Testis (tissue), 2 donors: ENCODE measurements at regions not wholly inside any gene's neighbourhood (a gene's known extent, or its start where the extent isn't known, plus 50 kb on each side); places are given as distances from the start of the nearest gene placed in this dataset.

ENCODE experiments used
- DNase-seq: peaks from one replicate; pipeline ENCODE4 v3.0.0-alpha.2; 2019
- H3K27ac ChIP-seq, 2 donors: fragments of 200-600 bp; sonication (generic); one replicate each; pipeline ENCODE4 v1.5.1; 2019
- H3K27me3 ChIP-seq: fragments of 200-600 bp; sonication (generic); one replicate; pipeline ENCODE4 v1.5.1; 2019
- H3K36me3 ChIP-seq: fragments of 200-600 bp; sonication (generic); one replicate; pipeline ENCODE4 v1.5.1; 2017; ENCODE audit warnings: low read depth; ENCODE audit errors: missing control alignments
- H3K4me1 ChIP-seq: fragments of 200-600 bp; sonication (generic); one replicate; pipeline ENCODE4 v1.5.1; 2019
- H3K4me3 ChIP-seq, 2 donors: fragments of 200-600 bp; sonication (generic); one replicate each; pipeline ENCODE4 v1.5.1; 2017 to 2019
- H3K9me3 ChIP-seq: fragments of 200-600 bp; sonication (generic); one replicate; pipeline ENCODE4 v1.5.1; 2017
- CTCF ChIP-seq, 3 experiments: fragments of 450-650 bp in 2 of 3; fragments of 200-600 bp in 1 of 3; sonication (generic) in 1 of 3; IDR thresholded peaks; one replicate each; pipeline ENCODE4 v1.5.1; 2016 to 2019; ENCODE audit warnings: antibody characterized with exemption in 3 of 3, mild to moderate bottlenecking in 2 of 3, moderate library complexity in 1 of 3
- POLR2A ChIP-seq: fragments of 450-650 bp; IDR thresholded peaks from one replicate; pipeline ENCODE4 v1.6.1; 2017; ENCODE audit warnings: antibody characterized with exemption, mild to moderate bottlenecking, moderate library complexity
- WGBS, 2 donors: methylation state at CpG; one replicate each; pipeline ENCODE4 v1.1.5; 2018; 5-methylcytosine and 5-hydroxymethylcytosine counted together
- intact Hi-C: fragments of 100-400 bp; cut with DNase I; formaldehyde crosslinking; loops from one replicate; pipeline ENCODE4 v1.15.1; 2023; ENCODE audit warnings: low total_unique reads

DNA sequence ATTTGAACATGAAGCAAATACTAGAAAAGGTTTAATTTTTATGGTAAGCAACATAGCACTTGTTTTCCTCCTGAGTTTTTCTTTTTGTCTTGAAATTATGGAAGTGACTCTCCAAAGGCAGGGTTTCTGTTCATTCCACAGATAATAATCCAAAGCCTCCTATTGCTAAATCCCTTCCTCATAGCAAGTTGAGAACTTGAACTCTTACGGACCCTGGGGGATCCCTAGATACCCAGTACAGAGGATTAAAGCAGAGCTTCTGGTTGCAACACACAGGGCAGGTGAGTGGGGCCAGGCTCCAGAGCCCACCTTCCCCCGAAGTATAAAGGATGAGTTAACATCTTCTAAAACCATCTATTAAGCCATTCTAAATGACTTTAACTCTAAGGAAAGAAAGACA, 294.1 kb downstream of the RMST start:
- Histone ChIP-seq H3K27ac (peak overlapping the region; percentile 68 to 70), H3K4me1 (no peaks in the 10 kb centered on the region), H3K27me3 (no peaks in the 10 kb centered on the region), H3K36me3 (no peaks in the 10 kb centered on the region), H3K9me3 (no peaks in the 10 kb centered on the region), H3K4me3 (no peak overlapping the region)
- 89 to 90% methylated on average over 2 of the region's 2 CpGs for WGBS, 2 donors
- TF ChIP-seq POLR2A (no peak), CTCF (IDR thresholded peaks at IDR 0.05) (no peak)
- intact Hi-C loops: no loop called here
- DNase-seq: no peak

- Histone ChIP-seq H3K36me3 (no peaks in the 10 kb centered on the region), H3K4me3 (no peak overlapping the region), H3K4me1 (no peaks in the 10 kb centered on the region), H3K27me3 (no peaks in the 10 kb centered on the region), H3K9me3 (no peaks in the 10 kb centered on the region), H3K27ac (peak overlapping the region; percentile 68 to 70)
- no peak for TF ChIP-seq POLR2A
- no peak for TF ChIP-seq CTCF (IDR thresholded peaks at IDR 0.05)
- no peak for DNase-seq
- 39 to 60% methylated on average over 6 of the region's 6 CpGs for WGBS, 2 donors
- intact Hi-C loops: no loop called here
These were observed 295.0 kb downstream of the RMST start for GRCh38 chr12:97757481-97758193.

GRCh38 chr12:97758194-97758501, 295.5 kb downstream of the RMST start:
- intact Hi-C loops: no loop called here
- WGBS, 2 donors: 58 to 69% methylated on average over 1 of the region's 1 CpG

DNA sequence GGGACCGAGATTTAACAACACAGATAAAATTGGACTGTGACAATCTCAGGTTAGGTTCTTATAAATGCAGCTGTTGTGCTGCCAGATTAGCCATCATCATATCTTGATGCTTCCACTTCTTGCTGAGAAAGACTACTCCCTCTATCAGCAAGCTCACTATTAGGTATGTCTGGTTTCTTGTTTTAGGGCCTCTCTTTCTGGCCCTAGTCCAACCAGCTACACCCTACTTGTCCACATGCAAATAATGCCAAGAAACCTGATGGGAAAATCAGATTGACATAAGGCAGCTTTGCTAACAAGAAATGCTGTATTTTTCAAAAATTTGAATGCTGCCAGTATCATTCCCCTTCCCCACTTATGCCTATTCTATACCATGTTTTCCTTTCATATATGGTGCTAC, 296.0 kb downstream of the RMST start:
- WGBS, 2 donors: 81 to 89% methylated on average over 1 of the region's 1 CpG
- intact Hi-C loops: no loop called here
- Histone ChIP-seq H3K4me3 (no peak overlapping the region), H3K36me3 (no peaks in the 10 kb centered on the region), H3K9me3 (no peaks in the 10 kb centered on the region), H3K4me1 (no peaks in the 10 kb centered on the region), H3K27me3 (no peaks in the 10 kb centered on the region), H3K27ac (peak overlapping the region in 1 of 2 donors; percentile 68)
- DNase-seq: no peak
- TF ChIP-seq CTCF (IDR thresholded peaks at IDR 0.05) (no peak), POLR2A (no peak)

More at GRCh38 chr12:97758194-97758501, 295.5 kb downstream of the RMST start:
- H3K9me3 ChIP-seq: no peaks in the 10 kb centered on the region
- H3K36me3 ChIP-seq: no peaks in the 10 kb centered on the region
- TF ChIP-seq POLR2A: no peak
- TF ChIP-seq CTCF (IDR thresholded peaks at IDR 0.05): no peak
- no peaks in the 10 kb centered on the region for H3K4me1 ChIP-seq
- no peak for DNase-seq
- no peak overlapping the region for H3K4me3 ChIP-seq
- H3K27me3 ChIP-seq: no peaks in the 10 kb centered on the region
- H3K27ac ChIP-seq: peak overlapping the region in 1 of 2 donors; percentile 68

DNA sequence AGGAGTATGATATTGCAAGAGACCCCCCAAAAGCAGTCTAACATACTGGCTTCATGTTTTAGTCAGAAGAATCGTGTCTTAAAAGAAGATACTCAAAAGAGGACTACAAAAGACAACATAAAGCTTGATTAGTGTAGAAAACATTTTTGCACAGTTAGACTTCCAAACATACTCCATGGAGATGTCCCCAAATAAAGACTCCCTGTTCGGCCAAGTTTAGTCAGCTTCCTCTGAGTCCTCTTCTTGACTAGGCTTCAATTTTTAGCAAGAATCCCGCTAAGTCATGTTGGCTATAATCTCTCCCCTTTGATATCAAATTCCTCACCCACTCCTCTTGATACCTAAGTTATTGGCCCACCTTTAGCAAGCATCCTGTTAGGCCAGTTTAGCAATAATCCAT, 298.0 kb downstream of the RMST start:
- TF ChIP-seq POLR2A (no peak), CTCF (IDR thresholded peaks at IDR 0.05) (no peak)
- no peaks in the 10 kb centered on the region for H3K27me3 ChIP-seq
- WGBS, 2 donors: 44 to 45% methylated on average over 3 of the region's 3 CpGs
- H3K36me3 ChIP-seq: no peaks in the 10 kb centered on the region
- DNase-seq: no peak
- intact Hi-C loops: no loop called here
- H3K9me3 ChIP-seq: no peaks in the 10 kb centered on the region
- H3K27ac ChIP-seq: peak overlapping the region; percentile 28 to 76
- H3K4me3 ChIP-seq: no peak overlapping the region
- H3K4me1 ChIP-seq: no peaks in the 10 kb centered on the region
